GDM1 (cell line): ENCODE measurements at regions not wholly inside any gene's neighbourhood (a gene's known extent, or its start where the extent isn't known, plus 50 kb on each side); places are given as distances from the start of the nearest gene placed in this dataset.

ENCODE experiments used
- DNase-seq: peaks from one replicate; lab custom pipeline; 2025; lab: John Stamatoyannopoulos, UW

- DNase-seq, result no peak
Observed at GRCh38 chr20:6212903-6213302, 90.1 kb upstream of the FERMT1 start.

GRCh38 chr20:6209093-6209492 is 86.3 kb upstream of the FERMT1 start:
- DNase-seq, result no peak

GRCh38 chr20:6200092-6200491 is 77.3 kb upstream of the FERMT1 start:
- no peak for DNase-seq

GRCh38 chr20:6185268-6185667 is 62.4 kb upstream of the FERMT1 start:
- DNase-seq, result no peak

- no peak for DNase-seq
Observed at GRCh38 chr20:6184086-6184485, 61.3 kb upstream of the FERMT1 start.

GRCh38 chr20:6180531-6180930 is 57.7 kb upstream of the FERMT1 start:
- DNase-seq, result no peak

- no peak for DNase-seq
Observed at GRCh38 chr20:6178537-6178936, 55.7 kb upstream of the FERMT1 start.

GRCh38 chr20:6173481-6173880 is 50.7 kb upstream of the FERMT1 start:
- DNase-seq, result no peak
